GM21529 (cell line): ENCODE measurements at regions not wholly inside any gene's neighbourhood (a gene's known extent, or its start where the extent isn't known, plus 50 kb on each side); places are given as distances from the start of the nearest gene placed in this dataset.
A peak's percentile ranks its signal among the peaks of the same experiment; 100 is the strongest.

ENCODE experiments used
- ATAC-seq: cut with Tn5 transposase; IDR thresholded peaks from one replicate; pipeline ENCODE4 v1.9.1; 2021; ENCODE audit not compliant: unreplicated experiment

- ATAC-seq = no peak
Observed at GRCh38 chr1:58149271-58149812, 397.2 kb downstream of the OMA1 start.

GRCh38 chr1:58144698-58145270 lies 401.7 kb downstream of the OMA1 start:
- no peak for ATAC-seq

- ATAC-seq = no peak
Observed at GRCh38 chr1:58143972-58144697, 402.4 kb downstream of the OMA1 start.

- no peak for ATAC-seq
Observed at GRCh38 chr1:58136387-58136786, 410.1 kb downstream of the OMA1 start.

GRCh38 chr1:58135821-58136321 lies 410.7 kb downstream of the OMA1 start:
- ATAC-seq = no peak

GRCh38 chr1:58133562-58133961 lies 413.0 kb downstream of the OMA1 start:
- ATAC-seq = no peak

GRCh38 chr1:58123051-58123450 lies 423.5 kb downstream of the OMA1 start:
- no peak for ATAC-seq

GRCh38 chr1:58119971-58120370 lies 426.6 kb downstream of the OMA1 start:
- ATAC-seq = no peak

GRCh38 chr1:58116284-58116683 lies 430.2 kb downstream of the OMA1 start:
- ATAC-seq = no peak

GRCh38 chr1:58109646-58110200 lies 436.8 kb downstream of the OMA1 start:
- no peak for ATAC-seq

- no peak for ATAC-seq
Observed at GRCh38 chr1:58108783-58109182, 437.7 kb downstream of the OMA1 start.

GRCh38 chr1:58107943-58108342 lies 438.6 kb downstream of the OMA1 start:
- peak; percentile 59 for ATAC-seq

GRCh38 chr1:58104960-58105359 lies 441.6 kb downstream of the OMA1 start:
- ATAC-seq = peak; percentile 58

GRCh38 chr1:58096714-58097113 lies 449.8 kb downstream of the OMA1 start:
- ATAC-seq = no peak

GRCh38 chr1:58095183-58095582 lies 451.3 kb downstream of the OMA1 start:
- ATAC-seq = no peak

- ATAC-seq = no peak
Observed at GRCh38 chr1:58094221-58094620, 452.3 kb downstream of the OMA1 start.

- no peak for ATAC-seq
Observed at GRCh38 chr1:58090640-58091039, 455.9 kb downstream of the OMA1 start.

- ATAC-seq = no peak
Observed at GRCh38 chr1:58089898-58090534, 456.5 kb downstream of the OMA1 start.

GRCh38 chr1:58084266-58084665 lies 462.3 kb downstream of the OMA1 start:
- no peak for ATAC-seq

GRCh38 chr1:58082596-58082995 lies 463.9 kb downstream of the OMA1 start:
- no peak for ATAC-seq

GRCh38 chr1:58076258-58076657 lies 470.3 kb downstream of the OMA1 start:
- ATAC-seq = no peak

- no peak for ATAC-seq
Observed at GRCh38 chr1:58075188-58075578, 471.3 kb downstream of the OMA1 start.
